Esophagus muscularis mucosa (tissue), 2 donors: ENCODE measurements at regions not wholly inside any gene's neighbourhood (a gene's known extent, or its start where the extent isn't known, plus 50 kb on each side); places are given as distances from the start of the nearest gene placed in this dataset.

Experiments used
- POLR2A ChIP-seq: fragments of 450-650 bp; IDR thresholded peaks from one replicate; pipeline ENCODE4 v1.6.1; 2017; ENCODE audit warnings: antibody characterized with exemption, moderate library complexity, mild to moderate bottlenecking, low read depth
- POLR2AphosphoS5 ChIP-seq, 2 donors: sonication (generic); formaldehyde crosslinking; IDR thresholded peaks; one replicate each; pipeline ENCODE4 v1.6.1; 2017; ENCODE audit warnings: antibody characterized with exemption in 2 of 2

DNA sequence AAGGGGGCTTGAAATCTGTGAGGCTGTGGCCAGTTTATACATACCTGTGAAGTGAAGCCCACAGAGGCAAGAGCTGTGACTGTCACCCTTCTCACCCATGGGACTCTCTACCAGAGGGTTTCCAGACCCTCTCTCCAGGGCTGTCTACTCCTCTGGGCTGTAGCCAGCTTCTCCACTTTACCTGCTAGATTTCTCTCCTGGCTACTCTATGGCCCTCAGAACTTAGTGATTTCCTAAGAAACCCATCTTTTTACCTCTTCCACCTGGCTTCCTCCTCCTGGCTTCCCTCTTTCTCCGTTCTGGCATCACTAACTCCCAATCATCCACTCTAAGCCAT is 78.0 kb downstream of the SEC61B start:
- TF ChIP-seq POLR2A, result no peak
- no peak for TF ChIP-seq POLR2AphosphoS5 (IDR thresholded peaks at IDR 0.05)
